A549 (cell line): ENCODE measurements at regions not wholly inside any gene's neighbourhood (a gene's known extent, or its start where the extent isn't known, plus 50 kb on each side); places are given as distances from the start of the nearest gene placed in this dataset.

Source experiments
- CHD2 ChIP-seq: fragments of 150-350 bp; IDR thresholded peaks from 2 replicates; pipeline ENCODE4 v1.6.1; 2014; ENCODE audit warnings: low read length; ENCODE audit not compliant: partially characterized antibody
- CTCF ChIP-seq: fragments of >200 bp; sonication (Bioruptor Twin); formaldehyde crosslinking; IDR thresholded peaks from 3 replicates; pipeline ENCODE4 v1.5.1; 2016
- EHMT2 ChIP-seq: fragments of 200-600 bp; sonication (generic); IDR thresholded peaks from 2 replicates; pipeline ENCODE4 v1.6.1; 2016; ENCODE audit warnings: antibody characterized with exemption, low read depth, mild to moderate bottlenecking, moderate library complexity
- MYC ChIP-seq: IDR thresholded peaks from 2 replicates; pipeline ENCODE4 v1.6.1; 2012; ENCODE audit warnings: mild to moderate bottlenecking, inconsistent platforms, low read length, improper control_type of control experiment, borderline replicate concordance
- PHF8 ChIP-seq: fragments of 200-600 bp; sonication (generic); IDR thresholded peaks from 2 replicates; pipeline ENCODE4 v1.6.1; 2016; ENCODE audit warnings: low read depth, mild to moderate bottlenecking, antibody characterized with exemption, moderate library complexity, borderline replicate concordance
- POLR2A ChIP-seq: IDR thresholded peaks from 2 replicates; pipeline ENCODE4 v1.6.1; 2012; ENCODE audit warnings: mild to moderate bottlenecking, low read length
- SREBF2 ChIP-seq: fragments of 450-650 bp; IDR thresholded peaks from 2 replicates; pipeline ENCODE4 v1.6.1; 2014; ENCODE audit warnings: mild to moderate bottlenecking, moderate library complexity

GRCh38 chr13:44301639-44302015 is 72.0 kb upstream of the SERP2 start:
- no peak for TF ChIP-seq EHMT2
- TF ChIP-seq CTCF = no peak
- no peak for TF ChIP-seq PHF8
- no peak for TF ChIP-seq POLR2A
- no peak for TF ChIP-seq CHD2
- TF ChIP-seq SREBF2 = no peak
- TF ChIP-seq MYC = no peak
